ENCODE measurements at regions not wholly inside any gene's neighbourhood (a gene's known extent, or its start where the extent isn't known, plus 50 kb on each side); places are given as distances from the start of the nearest gene placed in this dataset.

- Histone ChIP-seq H3K36me3 (no peaks in the 10 kb centered on the region), H3K27me3 (no peaks in the 10 kb centered on the region)
Measured at GRCh38 chr7:86326847-86327246, 316.9 kb upstream of the GRM3 start.

GRCh38 chr7:86320889-86321288 lies 322.8 kb upstream of the GRM3 start:
- H3K36me3 ChIP-seq: no peaks in the 10 kb centered on the region

More at GRCh38 chr7:86326847-86327246, 316.9 kb upstream of the GRM3 start:
- intact Hi-C loops (cut with DNase I; ENCODE audit: low total_unique reads): no loop called here
- H3K9me3 ChIP-seq: no peaks in the 10 kb centered on the region
- no peaks in the 10 kb centered on the region for H3K4me1 ChIP-seq
- no peak for TF ChIP-seq EP300 (IDR thresholded peaks at IDR 0.05)
- TF ChIP-seq CTCF (IDR thresholded peaks at IDR 0.05): no peak
- no peak for TF ChIP-seq POLR2AphosphoS5 (IDR thresholded peaks at IDR 0.05)
- no peak for TF ChIP-seq POLR2A (IDR thresholded peaks at IDR 0.05)
- H3K4me3 ChIP-seq: no peak overlapping the region
- no peak for DNase-seq
- H3K27ac ChIP-seq: no peak overlapping the region

GRCh38 chr7:86320341-86320740 lies 323.4 kb upstream of the GRM3 start:
- Histone ChIP-seq H3K36me3 (no peaks in the 10 kb centered on the region), H3K4me3 (no peak overlapping the region), H3K9me3 (no peaks in the 10 kb centered on the region), H3K27me3 (no peaks in the 10 kb centered on the region), H3K27ac (no peak overlapping the region), H3K4me1 (no peaks in the 10 kb centered on the region)
- no peak for DNase-seq
- intact Hi-C loops (cut with DNase I; ENCODE audit: low total_unique reads): no loop called here
- TF ChIP-seq POLR2A (IDR thresholded peaks at IDR 0.05): no peak
- TF ChIP-seq CTCF (IDR thresholded peaks at IDR 0.05): no peak
- no peak for TF ChIP-seq POLR2AphosphoS5 (IDR thresholded peaks at IDR 0.05)
- no peak for TF ChIP-seq EP300 (IDR thresholded peaks at IDR 0.05)

More at GRCh38 chr7:86320889-86321288, 322.8 kb upstream of the GRM3 start:
- DNase-seq: no peak
- H3K9me3 ChIP-seq: no peaks in the 10 kb centered on the region
- no peak overlapping the region for H3K4me3 ChIP-seq
- H3K27ac ChIP-seq: no peak overlapping the region
- TF ChIP-seq CTCF (IDR thresholded peaks at IDR 0.05) (no peak), POLR2A (IDR thresholded peaks at IDR 0.05) (no peak), POLR2AphosphoS5 (IDR thresholded peaks at IDR 0.05) (no peak), EP300 (IDR thresholded peaks at IDR 0.05) (no peak)
- 76 to 96% (median 91%) methylated on average over 1 of the region's 1 CpG for WGBS, 5 donors
- no peaks in the 10 kb centered on the region for H3K4me1 ChIP-seq
- no peaks in the 10 kb centered on the region for H3K27me3 ChIP-seq
- intact Hi-C loops (cut with DNase I; ENCODE audit: low total_unique reads): no loop called here

GRCh38 chr7:86313842-86314241 lies 329.9 kb upstream of the GRM3 start:
- Histone ChIP-seq H3K27ac (no peak overlapping the region), H3K36me3 (no peaks in the 10 kb centered on the region), H3K27me3 (no peaks in the 10 kb centered on the region), H3K4me1 (no peaks in the 10 kb centered on the region), H3K9me3 (no peaks in the 10 kb centered on the region), H3K4me3 (no peak overlapping the region)
- intact Hi-C loops (cut with DNase I; ENCODE audit: low total_unique reads): no loop called here
- 30 to 50% (median 36%) methylated on average over 2 of the region's 2 CpGs for WGBS, 5 donors
- TF ChIP-seq EP300 (IDR thresholded peaks at IDR 0.05) (no peak), POLR2AphosphoS5 (IDR thresholded peaks at IDR 0.05) (no peak), CTCF (IDR thresholded peaks at IDR 0.05) (no peak), POLR2A (IDR thresholded peaks at IDR 0.05) (no peak)
- DNase-seq: no peak
